OCI-LY7 (cell line): ENCODE measurements at regions not wholly inside any gene's neighbourhood (a gene's known extent, or its start where the extent isn't known, plus 50 kb on each side); places are given as distances from the start of the nearest gene placed in this dataset.

ENCODE experiments used
- BruUV-seq: library from RNA; stranded (reverse); fragments of 400-500 nt; replicated peaks from 2 replicates; lab custom pipeline; 2021; lab: Mats Ljungman, UMichigan
- CTCF ChIA-PET: fragments of 300-600 bp; sonication (Branson Sonifier 250); formaldehyde crosslinking; loops from one replicate; lab custom pipeline; 2022; ENCODE audit warnings: antibody characterized with exemption; ENCODE audit not compliant: unreplicated experiment; lab: Charles Lee
- POLR2A ChIA-PET: fragments of 300-600 bp; sonication (Branson Sonifier 250); formaldehyde crosslinking; loops from one replicate; lab custom pipeline; 2022; ENCODE audit warnings: antibody characterized with exemption; lab: Charles Lee
- DNase-seq: peaks from one replicate; pipeline ENCODE4 v3.0.0-alpha.2; 2015; ENCODE audit warnings: low spot score
- H2AFZ ChIP-seq: fragments of 200-600 bp; sonication (generic), shearing (Covaris generic); 2 replicates; pipeline ENCODE4 v1.6.1; 2014; ENCODE audit warnings: mild to moderate bottlenecking, antibody characterized with exemption, low read length, moderate library complexity
- H3K27ac ChIP-seq: fragments of 200-600 bp; sonication (generic); 2 replicates; pipeline ENCODE4 v1.5.1; 2014; ENCODE audit warnings: mixed run types, low read depth, mild to moderate bottlenecking, moderate library complexity, low read length, inconsistent platforms; ENCODE audit not compliant: poor library complexity, severe bottlenecking
- H3K36me3 ChIP-seq: fragments of 200-600 bp; sonication (generic); 2 replicates; pipeline ENCODE4 v1.6.1; 2014; ENCODE audit warnings: mild to moderate bottlenecking, antibody characterized with exemption, low read length, moderate library complexity, mixed read lengths; ENCODE audit not compliant: insufficient read depth
- H3K4me1 ChIP-seq: fragments of 200-600 bp; sonication (generic); 2 replicates; pipeline ENCODE4 v1.5.1; 2014; ENCODE audit warnings: mild to moderate bottlenecking, low read length; ENCODE audit not compliant: insufficient read depth, poor library complexity, severe bottlenecking
- H3K4me2 ChIP-seq: fragments of 200-600 bp; sonication (generic); 2 replicates; pipeline ENCODE4 v1.6.1; 2014; ENCODE audit warnings: mild to moderate bottlenecking, low read length
- H3K4me3 ChIP-seq: fragments of 200-600 bp; sonication (generic); 2 replicates; pipeline ENCODE4 v1.5.1; 2014; ENCODE audit warnings: mild to moderate bottlenecking, low read depth, low read length; ENCODE audit not compliant: poor library complexity, severe bottlenecking
- H3K79me2 ChIP-seq: fragments of 200-600 bp; sonication (generic); 2 replicates; pipeline ENCODE4 v1.6.1; 2016; ENCODE audit warnings: low read depth, mild to moderate bottlenecking, low read length, moderate library complexity, mixed read lengths; ENCODE audit not compliant: insufficient read depth
- H3K9me2 ChIP-seq: fragments of 200-600 bp; sonication (generic); 2 replicates; pipeline ENCODE4 v1.6.1; 2016; ENCODE audit warnings: mild to moderate bottlenecking, low read length, mixed read lengths; ENCODE audit not compliant: insufficient read depth
- H3K9me3 ChIP-seq: fragments of 200-600 bp; sonication (generic); 2 replicates; pipeline ENCODE4 v1.6.1; 2014; ENCODE audit warnings: mild to moderate bottlenecking, mixed run types, low read length, mixed read lengths
- H4K20me1 ChIP-seq: fragments of 200-600 bp; sonication (generic); 2 replicates; pipeline ENCODE4 v1.6.1; 2014; ENCODE audit warnings: mild to moderate bottlenecking, antibody characterized with exemption, low read length, moderate library complexity, mixed read lengths; ENCODE audit not compliant: insufficient read depth
- CTCF ChIP-seq: fragments of 200-600 bp; sonication (generic); conservative IDR thresholded peaks from 2 replicates; pipeline ENCODE4 v1.5.1; 2014; ENCODE audit warnings: mild to moderate bottlenecking, antibody characterized with exemption, low read length, moderate library complexity, mixed read lengths
- EZH2phosphoT487 ChIP-seq: fragments of 200-600 bp; sonication (generic); IDR thresholded peaks from 2 replicates; pipeline ENCODE4 v1.6.1; 2018; ENCODE audit warnings: low read depth, borderline replicate concordance, mild to moderate bottlenecking, mixed run types, antibody characterized with exemption, low read length, moderate library complexity, mixed read lengths
- intact Hi-C: fragments of 100-400 bp; cut with micrococcal nuclease; formaldehyde crosslinking; loops from one replicate; pipeline ENCODE4 v1.10.0; 2022; ENCODE audit not compliant: unreplicated experiment

- no TSS peak for BruUV-seq
Observed at GRCh38 chr13:34777089-34777913, 164.8 kb upstream of the NBEA start.

GRCh38 chr13:34777914-34778303 is 164.2 kb upstream of the NBEA start:
- Histone ChIP-seq H3K4me1 (no peaks in the 10 kb centered on the region), H3K36me3 (no peaks in the 10 kb centered on the region), H3K4me2 (no peak overlapping the region), H3K4me3 (no peak overlapping the region), H4K20me1 (no peaks in the 10 kb centered on the region), H3K79me2 (no peaks in the 10 kb centered on the region), H3K9me2 (no peaks in the 10 kb centered on the region), H3K9me3 (no peaks in the 10 kb centered on the region), H2AFZ (no peak overlapping the region), H3K27ac (no peak overlapping the region)
- no peak for TF ChIP-seq CTCF
- no peak for TF ChIP-seq EZH2phosphoT487
- ChIA-PET POLR2A (no interaction called here), CTCF (no interaction called here)
- intact Hi-C loops, result no loop called here
- BruUV-seq, result no TSS peak
- no peak for DNase-seq

More at GRCh38 chr13:34777089-34777913, 164.8 kb upstream of the NBEA start:
- Histone ChIP-seq H3K4me1 (no peaks in the 10 kb centered on the region), H2AFZ (no peak overlapping the region), H3K9me3 (no peaks in the 10 kb centered on the region), H3K27ac (no peak overlapping the region), H3K36me3 (no peaks in the 10 kb centered on the region), H3K4me3 (no peak overlapping the region), H3K9me2 (no peaks in the 10 kb centered on the region), H3K79me2 (no peaks in the 10 kb centered on the region), H3K4me2 (no peak overlapping the region), H4K20me1 (no peaks in the 10 kb centered on the region)
- CTCF ChIA-PET, result no interaction called here
- POLR2A ChIA-PET, result interaction anchor here (0.6 kb wide), 1 partner anchor 13 kb away, joined by 4 read pairs; no protein-coding TSS in a partner anchor
- TF ChIP-seq CTCF (no peak), EZH2phosphoT487 (no peak)
- no peak for DNase-seq
- intact Hi-C loops, result no loop called here

- Histone ChIP-seq H3K9me3 (no peaks in the 10 kb centered on the region), H3K4me3 (no peak overlapping the region), H3K79me2 (no peaks in the 10 kb centered on the region), H3K9me2 (no peaks in the 10 kb centered on the region), H3K4me1 (no peaks in the 10 kb centered on the region), H3K27ac (no peak overlapping the region), H4K20me1 (no peaks in the 10 kb centered on the region), H3K4me2 (no peak overlapping the region), H2AFZ (no peak overlapping the region), H3K36me3 (no peaks in the 10 kb centered on the region)
- TF ChIP-seq EZH2phosphoT487, result no peak
- peak; percentile 31; the same call in 1 of the 2 replicates for TF ChIP-seq CTCF
- ChIA-PET CTCF (no interaction called here), POLR2A (no interaction called here)
- DNase-seq, result no peak
- BruUV-seq, result no TSS peak
- intact Hi-C loops, result no loop called here
Observed at GRCh38 chr13:34779171-34779570, 162.9 kb upstream of the NBEA start.
